ENCODE measurements at regions not wholly inside any gene's neighbourhood (a gene's known extent, or its start where the extent isn't known, plus 50 kb on each side); places are given as distances from the start of the nearest gene placed in this dataset.
"Not testable (repeated sequence)": the region's sequence is repeated elsewhere in the genome, so short reads cannot be mapped to it uniquely, and the experiment has no call there.

- no peak for DNase-seq (ENCODE audit: low read depth)
These were observed 396.8 kb upstream of the CCDC179 start for GRCh38 chr11:23257088-23257487.

GRCh38 chr11:23257556-23257955 is 397.3 kb upstream of the CCDC179 start:
- DNase-seq (ENCODE audit: low read depth): no peak

GRCh38 chr11:23263466-23263865 is 403.2 kb upstream of the CCDC179 start:
- no peak for DNase-seq (ENCODE audit: low read depth)

DNA sequence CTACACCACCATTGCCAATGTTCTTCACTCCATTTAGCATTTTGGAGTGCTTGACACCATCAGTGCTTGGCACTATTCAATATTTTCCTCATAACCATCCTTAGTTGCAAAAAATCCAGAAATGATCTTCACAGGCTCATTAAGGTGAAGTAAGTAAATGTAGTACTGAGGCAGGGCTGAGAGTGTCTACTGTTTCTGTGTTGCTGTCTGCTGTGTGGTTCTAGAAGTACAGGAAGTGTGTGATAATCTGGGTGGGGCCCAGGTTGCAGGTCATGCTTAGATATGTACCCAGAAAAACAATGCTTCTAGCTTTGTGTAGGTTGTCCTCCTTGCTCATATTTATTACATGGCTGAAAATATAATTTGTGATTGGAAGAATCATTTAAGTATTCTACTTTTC is 411.8 kb upstream of the CCDC179 start:
- no peak for DNase-seq (ENCODE audit: low read depth)

DNA sequence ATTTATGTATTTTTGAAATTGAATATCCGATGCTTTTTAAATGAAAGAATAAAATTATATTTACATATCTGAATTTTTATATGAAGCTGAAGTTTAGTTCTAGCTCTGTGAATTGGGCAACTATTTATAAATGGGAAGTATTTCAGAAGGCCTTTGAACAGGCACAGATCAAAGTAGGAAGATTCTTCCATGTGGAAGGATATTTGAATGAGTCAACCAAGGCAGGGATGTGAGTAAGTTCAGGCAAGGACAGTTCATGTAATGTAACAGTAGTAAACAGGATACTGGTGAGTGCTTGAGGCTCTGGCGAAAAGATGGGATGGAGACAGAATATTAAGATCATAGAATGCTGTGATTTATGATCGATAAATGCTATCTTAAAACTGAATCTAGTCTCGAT is 417.8 kb upstream of the CCDC179 start:
- no peak for DNase-seq (ENCODE audit: low read depth)

DNA sequence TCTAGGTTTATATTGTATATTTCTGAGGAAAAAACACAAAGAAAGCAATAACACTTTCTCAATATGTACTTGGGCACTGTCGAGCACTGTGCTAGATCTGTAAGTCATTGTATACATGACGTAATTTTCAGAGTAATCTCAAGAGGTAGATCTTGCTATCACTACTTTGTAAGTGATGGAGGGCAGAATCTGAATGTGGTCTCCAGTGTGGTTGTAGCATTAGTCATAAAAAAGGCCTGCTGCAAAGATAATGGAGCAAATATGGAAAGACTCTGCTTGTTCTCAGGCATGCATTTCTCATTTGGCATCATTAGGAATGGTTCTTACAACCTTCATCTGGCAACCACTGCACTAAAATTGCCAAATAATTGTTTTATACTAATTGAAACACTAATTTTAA is 419.8 kb upstream of the CCDC179 start:
- no peak for DNase-seq (ENCODE audit: low read depth)

GRCh38 chr11:23283666-23284065 is 423.4 kb upstream of the CCDC179 start:
- DNase-seq (ENCODE audit: low read depth): no peak

GRCh38 chr11:23284631-23285030 is 424.4 kb upstream of the CCDC179 start:
- peak; percentile 63 for DNase-seq (ENCODE audit: low read depth)

DNA sequence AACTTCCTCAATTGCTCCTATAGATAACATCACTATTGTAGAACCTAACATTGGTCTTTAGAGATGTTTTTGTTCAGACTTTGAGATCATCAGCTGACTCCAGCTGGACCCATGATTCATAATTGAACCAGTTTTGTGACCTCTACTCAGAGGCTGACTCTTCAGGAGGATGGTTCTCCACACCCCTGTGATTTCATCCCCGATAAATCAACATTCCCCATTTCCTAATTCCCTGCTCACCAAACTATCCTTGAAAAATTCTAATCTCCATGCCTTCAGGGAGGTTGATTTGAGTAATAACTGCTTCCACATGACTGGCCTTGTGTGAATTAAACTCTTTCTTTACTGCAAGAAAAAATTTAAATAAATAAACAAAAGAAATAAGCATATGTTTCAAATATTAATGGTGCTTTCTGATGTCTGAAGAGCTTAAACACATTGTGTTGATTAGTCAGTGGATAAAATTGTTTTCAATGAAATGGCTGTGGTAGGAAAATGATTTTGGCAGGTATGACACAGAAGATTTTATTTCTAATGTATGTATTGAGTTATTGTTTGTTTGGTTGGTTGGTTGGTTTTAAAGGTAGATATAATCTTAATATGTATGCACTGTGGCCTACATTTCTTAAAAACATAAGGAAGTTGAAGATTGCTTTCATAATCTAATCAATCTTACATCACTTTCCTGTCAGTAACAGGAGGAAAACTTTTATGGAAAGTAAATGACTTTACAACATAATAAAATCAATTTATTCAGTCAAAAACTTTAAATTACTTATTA is 427.9 kb upstream of the CCDC179 start:
- DNase-seq (ENCODE audit: low read depth): peak; percentile 84

- no peak for DNase-seq (ENCODE audit: low read depth)
These were observed 435.0 kb upstream of the CCDC179 start for GRCh38 chr11:23295241-23295640.

DNA sequence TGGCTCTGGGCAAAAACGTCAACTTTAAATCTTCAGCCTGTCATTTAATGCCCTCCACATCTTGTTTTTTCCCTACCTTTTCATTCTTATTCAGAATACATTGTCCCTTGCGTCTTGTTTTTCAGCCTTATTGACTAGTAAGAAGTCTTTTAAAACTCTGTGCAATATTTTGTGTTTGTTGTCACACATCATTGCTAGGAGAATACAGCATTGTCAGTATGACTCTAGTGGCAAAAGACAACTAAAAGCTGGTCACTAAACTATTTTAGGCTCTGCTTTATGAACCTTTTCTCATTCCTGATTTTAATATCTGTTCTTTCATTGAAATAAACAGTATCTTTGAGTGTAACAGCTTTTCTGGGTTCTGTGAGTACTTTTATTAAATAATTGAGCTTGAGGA is 447.8 kb upstream of the CCDC179 start:
- DNase-seq (ENCODE audit: low read depth): no peak

- no peak for DNase-seq (ENCODE audit: low read depth)
These were observed 450.0 kb upstream of the CCDC179 start for GRCh38 chr11:23310276-23310675.

GRCh38 chr11:23311986-23312940 is 452.0 kb upstream of the CCDC179 start:
- no peak for DNase-seq (ENCODE audit: low read depth)

DNA sequence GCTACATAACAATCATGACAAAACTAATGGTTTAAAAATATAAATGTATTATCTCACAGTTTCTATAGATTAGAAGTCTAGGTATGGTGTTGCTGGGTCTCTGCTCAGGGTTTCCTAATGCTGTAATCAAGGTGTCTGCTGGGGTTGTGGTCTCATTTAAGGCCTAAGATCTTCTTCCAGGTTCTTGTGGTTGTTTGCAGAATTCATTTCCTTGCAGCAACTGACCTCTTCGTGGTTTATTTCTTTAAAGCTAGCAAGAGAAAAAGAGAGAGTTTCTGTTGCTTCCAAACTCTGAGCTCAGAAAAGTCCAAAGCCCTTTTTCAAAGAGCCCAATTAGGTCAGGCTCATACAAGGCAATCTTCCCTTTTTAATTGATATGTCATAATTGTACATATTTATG is 452.7 kb upstream of the CCDC179 start:
- DNase-seq (ENCODE audit: low read depth): no peak

DNA sequence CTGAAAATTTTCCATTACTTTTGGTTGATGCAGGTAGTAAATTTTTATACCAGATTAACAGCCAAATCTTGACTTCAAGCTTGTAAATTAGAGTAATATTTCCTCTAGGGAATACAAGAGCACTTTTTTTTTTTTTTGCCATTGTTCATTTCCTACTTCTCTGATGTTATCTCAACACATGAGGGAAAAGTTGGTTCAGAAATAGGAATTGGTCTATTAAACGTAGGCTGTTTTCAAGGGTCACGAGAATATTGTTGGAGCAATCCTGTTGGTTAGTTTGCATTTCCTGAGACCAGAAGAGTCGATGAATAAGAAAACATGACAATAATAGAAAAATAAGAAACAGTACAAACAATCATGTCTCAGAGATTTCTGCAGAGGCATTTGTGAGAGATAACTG is 453.9 kb upstream of the CCDC179 start:
- DNase-seq (ENCODE audit: low read depth): no peak

- DNase-seq (ENCODE audit: low read depth): no peak
These were observed 455.0 kb upstream of the CCDC179 start for GRCh38 chr11:23315286-23315685.

- no peak for DNase-seq (ENCODE audit: low read depth)
These were observed 457.5 kb upstream of the CCDC179 start for GRCh38 chr11:23317816-23318215.

DNA sequence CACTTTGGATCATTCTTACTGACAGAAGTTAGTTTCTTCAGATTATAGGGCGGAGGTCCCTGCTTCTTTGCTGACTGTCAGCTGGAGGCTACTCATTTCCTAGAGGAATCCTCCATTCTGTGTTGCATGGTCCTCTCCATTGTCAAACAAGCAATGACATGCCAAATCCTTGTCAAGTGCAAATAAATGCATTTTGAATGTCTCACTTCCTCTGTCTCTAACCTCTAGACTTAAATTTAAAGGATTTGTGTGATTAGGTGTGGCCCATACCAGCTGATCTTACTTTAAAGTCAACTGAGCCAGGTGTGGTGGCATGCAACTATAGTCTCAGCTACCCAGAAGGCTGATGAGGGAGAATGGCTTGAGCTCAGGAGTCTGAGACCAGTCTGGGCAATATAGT is 458.4 kb upstream of the CCDC179 start:
- no peak for DNase-seq (ENCODE audit: low read depth)

DNA sequence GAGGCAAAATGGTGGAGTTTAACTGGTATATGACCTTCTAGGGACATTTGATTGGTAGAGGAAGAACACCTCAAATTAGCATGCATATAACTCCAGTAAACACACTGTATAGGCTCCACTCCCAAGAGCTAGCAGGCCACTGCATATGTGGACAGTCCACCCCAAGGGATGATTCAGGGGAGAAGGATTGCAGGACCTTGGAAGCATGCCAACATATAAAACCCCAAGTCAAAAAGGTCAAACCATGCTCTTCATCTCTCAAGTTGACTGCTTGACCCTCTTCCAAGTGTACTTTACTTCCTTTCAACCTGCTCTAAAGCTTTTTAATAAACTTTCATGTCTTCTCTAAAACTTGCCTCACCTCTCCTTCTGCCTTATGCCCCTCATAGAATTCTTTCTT is 459.9 kb upstream of the CCDC179 start:
- DNase-seq (ENCODE audit: low read depth): no peak

DNA sequence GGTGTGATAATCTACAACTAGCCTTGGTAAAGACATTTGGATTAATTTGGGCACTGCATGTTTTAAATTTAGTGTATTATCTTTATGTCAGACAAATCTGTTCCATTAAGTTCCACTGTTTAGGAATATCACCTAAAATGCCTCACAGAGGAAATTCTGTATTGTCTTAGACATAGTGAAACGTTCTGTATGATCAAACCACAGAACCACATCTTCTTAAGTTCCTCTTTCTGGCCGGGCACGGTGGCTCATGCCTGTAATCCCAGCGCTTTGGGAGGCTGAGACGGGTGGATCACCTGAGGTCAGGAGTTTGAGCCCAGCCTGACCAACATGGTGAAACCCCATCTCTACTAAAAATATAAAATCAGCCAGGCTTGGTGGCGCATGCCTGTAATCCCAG is 475.3 kb upstream of the CCDC179 start:
- DNase-seq (ENCODE audit: low read depth): not testable (repeated sequence)

DNA sequence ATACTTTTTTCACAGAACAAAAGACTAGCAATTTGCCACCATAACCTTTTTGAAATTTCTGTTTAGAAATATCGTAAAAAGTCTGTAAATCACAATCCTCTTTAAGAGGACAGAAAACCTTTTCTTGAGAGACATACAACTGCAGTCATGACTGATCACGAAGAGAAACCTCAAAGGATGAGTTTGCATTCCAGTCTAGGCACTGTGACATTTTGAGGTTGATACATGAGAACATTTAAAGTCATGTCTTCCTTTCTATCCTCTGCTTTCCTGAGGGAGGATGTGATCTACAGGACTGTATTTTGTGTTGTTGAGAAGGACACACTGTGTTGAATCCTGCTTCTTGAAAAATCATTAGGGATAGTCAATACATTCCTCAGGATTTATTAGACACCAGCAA is 476.7 kb upstream of the CCDC179 start:
- DNase-seq (ENCODE audit: low read depth): no peak

DNA sequence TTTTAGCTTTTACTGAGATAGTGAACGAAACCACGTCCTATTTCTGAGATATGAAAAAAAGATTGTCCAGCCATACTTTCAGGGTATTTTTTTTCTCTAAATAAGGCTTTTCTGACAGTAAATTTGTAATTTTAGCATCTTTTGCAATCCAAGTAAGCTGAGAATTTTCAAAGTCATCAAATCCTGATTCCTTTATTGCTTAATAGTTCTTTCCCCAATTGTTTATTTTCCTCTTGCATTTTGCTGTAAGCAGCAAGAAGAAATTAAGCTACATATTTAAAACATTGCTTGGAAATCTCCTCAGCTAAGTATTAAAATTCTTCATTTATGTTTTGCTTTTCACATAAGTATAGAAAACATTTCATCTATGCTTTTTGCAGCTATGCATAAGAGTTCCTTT is 493.3 kb upstream of the CCDC179 start:
- no peak for DNase-seq (ENCODE audit: low read depth)

DNA sequence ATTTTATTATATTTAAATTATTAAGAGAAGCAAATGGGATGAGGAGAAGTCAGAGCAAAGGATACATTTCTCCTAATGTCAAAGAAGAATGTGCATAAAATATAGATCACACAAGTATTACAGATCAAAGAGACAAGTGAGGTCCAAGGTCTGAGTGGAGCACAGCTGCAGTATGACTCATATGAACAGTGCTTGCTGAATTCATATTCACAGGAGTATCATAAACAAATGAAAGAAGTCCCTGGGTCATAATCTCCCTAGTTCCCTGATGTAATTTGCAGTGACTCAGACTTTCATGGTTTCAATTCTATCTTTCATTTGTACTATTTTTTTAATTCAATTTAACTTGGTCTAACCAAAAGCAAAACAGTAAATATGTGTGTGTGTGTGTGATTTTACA is 499.0 kb upstream of the CCDC179 start:
- peak; percentile 70 for DNase-seq (ENCODE audit: low read depth)

Data from fibroblast of the conjunctiva (primary cell).